ENCODE measurements at regions not wholly inside any gene's neighbourhood (a gene's known extent, or its start where the extent isn't known, plus 50 kb on each side); places are given as distances from the start of the nearest gene placed in this dataset.
"Not testable (repeated sequence)": the region's sequence is repeated elsewhere in the genome, so short reads cannot be mapped to it uniquely, and the experiment has no call there.

DNA sequence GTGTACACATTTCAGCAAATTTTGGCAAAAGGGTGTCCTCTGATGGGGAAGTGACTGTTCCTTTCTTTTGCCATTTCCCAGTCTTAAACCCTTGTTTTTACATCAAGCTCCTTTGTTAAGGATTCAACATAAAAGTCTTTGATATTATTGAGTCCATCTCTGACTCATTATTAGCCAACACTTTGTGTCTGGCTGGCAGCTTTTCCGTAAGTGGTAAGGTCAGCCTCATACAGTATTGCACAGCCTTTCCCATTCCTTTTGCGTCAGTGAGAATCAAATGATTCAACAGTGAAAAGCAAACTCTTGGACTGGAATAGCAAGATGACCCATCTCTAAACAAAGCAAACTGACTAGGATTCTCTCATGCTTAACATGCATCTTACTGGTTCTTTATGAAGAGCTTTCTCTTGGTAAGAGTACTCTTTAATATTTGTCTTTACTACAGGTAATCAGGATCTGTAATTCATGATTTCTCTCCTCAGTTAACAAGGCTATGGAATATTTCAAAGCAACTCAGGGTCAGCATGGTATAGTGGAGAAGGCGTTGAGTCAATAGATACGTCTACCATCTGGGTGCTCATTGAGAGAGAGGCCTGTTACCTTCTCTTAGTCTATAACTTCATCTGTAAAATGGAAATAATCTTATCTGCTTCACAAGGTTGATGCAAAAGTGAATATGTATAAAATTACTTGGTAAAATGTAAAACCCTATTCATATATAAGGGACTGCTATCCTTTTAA, 183.6 kb downstream of the PRL start:
- H3K9me3 Mint-ChIP-seq, result no peaks in the 10 kb centered on the region
- H3K27me3 Mint-ChIP-seq, result peaks cover 2% of the 10 kb centered on the region
- no peaks in the 10 kb centered on the region for H3K36me3 Mint-ChIP-seq (ENCODE audit: low read depth)
- H3K4me1 Mint-ChIP-seq, result no peaks in the 10 kb centered on the region
- H3K4me3 Mint-ChIP-seq, result no peak overlapping the region
- H3K27ac Mint-ChIP-seq, result no peak overlapping the region
- intact Hi-C loops (cut with micrococcal nuclease), result no loop called here
- DNase-seq, result no peak

DNA sequence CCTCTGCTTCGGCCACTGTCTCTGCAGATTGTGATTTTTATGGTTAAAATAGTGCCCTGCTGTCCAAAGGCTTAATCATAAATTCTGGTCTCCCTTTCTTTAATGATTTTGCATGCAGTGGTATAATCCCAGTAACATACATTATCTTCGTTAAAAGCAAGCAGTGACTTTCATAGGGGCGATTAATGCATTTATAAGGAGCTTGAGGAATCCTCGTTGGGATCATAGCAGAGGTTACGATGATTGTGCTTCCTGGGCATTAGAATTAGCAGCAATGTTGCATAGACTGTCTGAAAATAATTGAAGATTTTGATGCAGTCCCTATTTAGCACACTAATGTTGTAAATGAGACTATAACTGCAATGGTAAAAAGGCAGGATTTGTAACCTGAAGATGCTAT, 181.3 kb downstream of the PRL start:
- Mint-ChIP-seq H3K4me1 (no peaks in the 10 kb centered on the region), H3K9me3 (peaks cover 4% of the 10 kb centered on the region), H3K27me3 (peaks cover 2% of the 10 kb centered on the region), H3K36me3 (ENCODE audit: low read depth) (no peaks in the 10 kb centered on the region), H3K4me3 (no peak overlapping the region), H3K27ac (no peak overlapping the region)
- intact Hi-C loops (cut with micrococcal nuclease), result no loop called here
- no peak for DNase-seq

DNA sequence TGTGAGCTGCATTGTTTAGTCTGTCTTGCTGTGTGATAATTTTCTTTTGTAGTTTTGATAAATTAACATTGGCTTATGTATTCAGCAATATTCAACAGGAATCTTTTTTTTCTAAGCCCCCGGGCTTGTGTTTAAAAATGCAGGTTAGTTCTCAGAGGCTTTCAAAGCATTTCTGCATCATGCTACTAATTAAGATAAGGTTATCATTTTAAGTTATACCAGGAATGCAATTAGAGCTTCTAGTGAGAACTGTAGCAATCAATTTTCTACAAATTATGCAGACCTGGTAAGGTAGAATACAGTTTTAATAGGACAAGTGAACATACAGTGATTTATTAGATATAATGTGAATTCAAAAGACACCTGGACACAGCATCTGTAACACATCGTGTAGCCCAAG, 179.2 kb downstream of the PRL start:
- intact Hi-C loops (cut with micrococcal nuclease), result no loop called here
- no peak overlapping the region for H3K27ac Mint-ChIP-seq
- DNase-seq, result no peak
- H3K4me1 Mint-ChIP-seq, result no peaks in the 10 kb centered on the region
- no peak overlapping the region for H3K4me3 Mint-ChIP-seq
- H3K9me3 Mint-ChIP-seq, result peaks cover 4% of the 10 kb centered on the region
- H3K27me3 Mint-ChIP-seq, result peaks cover 2% of the 10 kb centered on the region
- H3K36me3 Mint-ChIP-seq (ENCODE audit: low read depth), result no peaks in the 10 kb centered on the region

DNA sequence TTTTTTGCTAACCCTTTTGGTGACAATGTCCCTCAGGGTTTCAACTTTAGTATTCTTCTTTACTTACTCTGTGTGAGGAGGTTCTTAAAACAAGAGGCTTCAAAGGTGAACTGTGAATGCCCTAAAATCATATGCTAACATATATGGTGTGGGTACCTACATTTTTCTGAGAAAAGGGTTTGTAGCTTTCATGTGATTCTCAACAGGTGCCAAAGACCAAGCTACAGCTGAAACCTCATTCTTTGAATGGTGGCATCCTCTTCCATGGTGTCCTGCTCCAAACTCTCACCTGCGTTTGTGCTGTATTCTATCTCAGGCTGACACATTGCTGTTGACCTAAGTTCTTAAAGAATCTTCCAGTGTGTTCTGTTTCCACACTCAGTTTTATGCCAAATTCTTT, 177.3 kb downstream of the PRL start:
- Mint-ChIP-seq H3K36me3 (ENCODE audit: low read depth) (no peaks in the 10 kb centered on the region), H3K4me1 (no peaks in the 10 kb centered on the region), H3K27me3 (peaks cover 2% of the 10 kb centered on the region), H3K4me3 (no peak overlapping the region), H3K9me3 (peaks cover 4% of the 10 kb centered on the region), H3K27ac (no peak overlapping the region)
- no peak for DNase-seq
- intact Hi-C loops (cut with micrococcal nuclease), result no loop called here

DNA sequence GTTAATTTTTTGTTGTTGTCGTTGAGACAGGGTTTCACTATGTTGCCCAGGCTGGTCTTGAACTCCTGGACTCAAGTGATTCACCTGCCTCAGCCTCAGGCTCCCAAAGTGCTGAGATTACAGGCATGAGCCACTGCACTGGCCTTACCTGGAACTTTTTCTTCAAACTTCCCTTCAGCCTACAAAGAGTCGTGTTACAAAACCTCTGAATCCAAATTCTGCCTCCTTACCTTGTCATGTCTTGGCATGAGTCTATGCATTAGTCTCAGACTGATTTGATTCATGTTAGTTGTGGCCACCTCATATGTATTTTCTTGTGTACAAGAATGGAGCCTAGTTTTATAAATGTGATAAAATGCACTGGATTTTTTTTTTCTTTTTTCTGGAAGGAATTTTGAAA, 172.1 kb downstream of the PRL start:
- Mint-ChIP-seq H3K27ac (no peak overlapping the region), H3K4me1 (no peaks in the 10 kb centered on the region), H3K9me3 (peaks cover 6% of the 10 kb centered on the region), H3K4me3 (no peak overlapping the region), H3K36me3 (ENCODE audit: low read depth) (no peaks in the 10 kb centered on the region), H3K27me3 (no peaks in the 10 kb centered on the region)
- no peak for DNase-seq
- intact Hi-C loops (cut with micrococcal nuclease), result no loop called here

DNA sequence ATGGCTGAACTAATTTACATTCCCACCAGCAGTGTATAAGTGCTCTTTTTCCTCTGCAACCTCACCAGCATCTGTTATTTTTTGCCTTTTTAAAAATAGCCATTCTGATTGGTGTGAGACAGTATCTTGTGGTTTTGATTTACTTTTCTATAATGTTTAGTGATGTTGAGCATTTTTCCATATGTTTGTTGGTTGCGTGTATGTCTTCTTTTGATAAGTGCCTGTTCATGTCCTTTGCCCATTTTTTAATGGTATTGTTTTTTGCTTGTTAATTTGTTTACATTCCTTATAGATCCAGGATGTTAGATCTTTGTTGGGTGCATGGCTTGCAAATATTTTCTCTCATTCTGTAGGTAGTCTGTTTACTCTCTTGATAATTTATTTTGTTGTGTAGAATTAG, 169.9 kb downstream of the PRL start:
- intact Hi-C loops (cut with micrococcal nuclease), result no loop called here
- H3K4me3 Mint-ChIP-seq, result no peak overlapping the region
- H3K9me3 Mint-ChIP-seq, result peaks cover 10% of the 10 kb centered on the region
- H3K27me3 Mint-ChIP-seq, result no peaks in the 10 kb centered on the region
- H3K27ac Mint-ChIP-seq, result no peak overlapping the region
- no peak for DNase-seq
- no peaks in the 10 kb centered on the region for H3K36me3 Mint-ChIP-seq (ENCODE audit: low read depth)
- no peaks in the 10 kb centered on the region for H3K4me1 Mint-ChIP-seq

DNA sequence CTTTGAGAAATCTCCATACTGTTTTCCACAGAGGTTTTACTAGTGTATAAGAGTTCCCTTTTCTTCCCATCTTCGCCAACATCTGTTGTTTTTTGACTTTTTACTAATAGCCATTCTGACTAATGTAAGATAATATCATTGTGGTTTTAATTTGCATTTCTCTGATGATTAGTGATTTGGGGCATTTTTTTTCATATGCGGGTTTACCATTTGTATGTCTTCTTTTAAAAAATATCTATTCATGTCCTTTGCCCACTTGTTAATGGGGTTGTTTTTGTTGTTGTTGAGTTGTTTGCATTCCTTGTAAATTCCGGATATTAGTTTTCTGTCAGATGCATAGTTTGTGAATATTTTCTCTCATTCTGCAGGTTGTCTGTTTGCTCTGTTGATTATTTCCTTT, 167.1 kb downstream of the PRL start:
- Mint-ChIP-seq H3K36me3 (ENCODE audit: low read depth) (no peaks in the 10 kb centered on the region), H3K4me3 (no peak overlapping the region), H3K9me3 (peaks cover 14% of the 10 kb centered on the region), H3K27ac (no peak overlapping the region), H3K4me1 (no peaks in the 10 kb centered on the region), H3K27me3 (no peaks in the 10 kb centered on the region)
- no peak for DNase-seq
- intact Hi-C loops (cut with micrococcal nuclease), result no loop called here

DNA sequence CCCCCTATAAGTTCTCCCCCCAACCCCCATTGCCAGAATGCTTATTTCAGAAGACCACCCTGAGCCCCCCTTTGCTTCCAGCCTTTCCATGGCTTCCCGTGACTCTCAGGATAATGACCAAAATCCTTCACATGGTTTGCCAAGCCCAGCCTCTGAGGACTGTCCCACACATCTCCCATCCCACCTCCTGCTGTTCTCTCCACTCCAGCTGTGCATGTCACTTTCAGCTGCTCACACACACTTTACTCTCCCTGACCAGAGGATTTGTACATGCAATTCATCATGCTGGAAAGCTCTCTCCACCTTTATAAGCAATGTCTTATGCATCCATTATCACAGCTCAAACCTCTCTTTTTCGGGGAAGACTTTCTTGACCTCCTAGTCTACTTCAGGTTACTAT, 164.2 kb downstream of the PRL start:
- Mint-ChIP-seq H3K4me3 (no peak overlapping the region), H3K9me3 (peaks cover 12% of the 10 kb centered on the region)
- intact Hi-C loops (cut with micrococcal nuclease), result no loop called here

DNA sequence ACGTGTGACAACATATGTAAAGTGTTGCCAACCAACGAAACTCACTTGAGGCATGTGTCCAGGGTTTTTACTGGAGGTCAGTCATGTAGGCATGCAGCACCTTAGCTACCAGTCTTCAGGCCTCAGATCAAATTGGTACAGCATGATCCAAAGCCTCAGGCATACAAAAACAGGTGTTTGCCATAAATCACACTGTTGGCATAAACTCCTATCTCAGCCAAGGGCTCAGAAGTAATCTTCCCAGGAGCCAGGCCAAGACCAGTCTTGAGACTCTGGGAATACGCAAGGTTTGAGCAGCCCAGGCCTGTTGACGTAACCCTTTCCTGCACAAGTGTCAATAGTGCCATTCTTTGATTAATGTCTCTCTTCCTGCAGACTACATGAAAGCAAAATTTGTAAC, 163.5 kb downstream of the PRL start:
- H3K27ac Mint-ChIP-seq, result no peak overlapping the region
- DNase-seq, result no peak

More for the DNA sequence above, 164.2 kb downstream of the PRL start:
- H3K4me1 Mint-ChIP-seq, result peaks cover 3% of the 10 kb centered on the region
- no peak for DNase-seq
- H3K27me3 Mint-ChIP-seq, result no peaks in the 10 kb centered on the region
- H3K36me3 Mint-ChIP-seq (ENCODE audit: low read depth), result no peaks in the 10 kb centered on the region
- H3K27ac Mint-ChIP-seq, result no peak overlapping the region

DNA sequence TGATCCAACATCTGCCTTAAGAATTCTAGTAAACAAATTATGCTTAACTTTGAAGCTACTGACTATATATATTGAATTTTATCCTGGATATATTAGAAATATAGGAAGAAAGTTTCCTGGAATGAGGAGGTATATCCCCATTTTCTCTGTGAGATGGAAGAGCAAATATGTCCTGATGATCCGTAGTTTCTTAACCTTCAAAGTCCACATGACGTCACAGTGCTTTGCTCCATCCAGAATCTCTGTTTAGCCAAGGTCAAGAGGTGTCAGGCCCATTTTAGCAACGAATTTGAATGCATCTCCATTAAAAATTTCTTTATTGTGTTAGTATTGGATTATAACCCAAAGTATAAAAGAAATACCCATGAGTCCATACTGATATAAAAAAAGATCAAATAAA, 162.5 kb downstream of the PRL start:
- H3K27ac Mint-ChIP-seq, result no peak overlapping the region
- intact Hi-C loops (cut with micrococcal nuclease), result no loop called here
- H3K4me1 Mint-ChIP-seq, result peaks cover 3% of the 10 kb centered on the region
- no peaks in the 10 kb centered on the region for H3K36me3 Mint-ChIP-seq (ENCODE audit: low read depth)
- H3K27me3 Mint-ChIP-seq, result no peaks in the 10 kb centered on the region
- H3K4me3 Mint-ChIP-seq, result no peak overlapping the region
- no peak for DNase-seq
- H3K9me3 Mint-ChIP-seq, result peaks cover 12% of the 10 kb centered on the region

More for the DNA sequence above, 163.5 kb downstream of the PRL start:
- intact Hi-C loops (cut with micrococcal nuclease), result no loop called here
- H3K27me3 Mint-ChIP-seq, result no peaks in the 10 kb centered on the region
- no peaks in the 10 kb centered on the region for H3K36me3 Mint-ChIP-seq (ENCODE audit: low read depth)
- no peak overlapping the region for H3K4me3 Mint-ChIP-seq
- peaks cover 12% of the 10 kb centered on the region for H3K9me3 Mint-ChIP-seq
- H3K4me1 Mint-ChIP-seq, result peaks cover 3% of the 10 kb centered on the region

DNA sequence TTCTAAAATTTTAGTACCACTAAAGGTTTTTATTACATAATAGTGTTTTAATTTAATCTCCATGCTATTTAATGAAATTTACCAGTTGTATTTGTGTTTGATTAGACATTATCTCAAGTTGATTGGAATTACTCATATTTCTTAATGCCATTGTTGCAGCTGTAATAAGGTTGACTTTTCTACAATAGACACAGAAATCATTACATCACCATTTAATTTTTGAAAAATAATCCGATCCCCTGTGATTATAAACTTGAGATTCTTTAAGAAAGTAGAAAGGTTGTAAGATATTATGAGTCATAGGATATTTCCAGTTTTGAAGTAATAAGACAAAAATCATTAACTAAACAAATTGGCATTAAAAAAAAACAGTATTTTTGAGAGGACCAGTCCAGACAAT, 161.4 kb downstream of the PRL start:
- no peaks in the 10 kb centered on the region for H3K27me3 Mint-ChIP-seq
- no peaks in the 10 kb centered on the region for H3K36me3 Mint-ChIP-seq (ENCODE audit: low read depth)
- H3K4me3 Mint-ChIP-seq, result no peak overlapping the region
- intact Hi-C loops (cut with micrococcal nuclease), result no loop called here
- peaks cover 3% of the 10 kb centered on the region for H3K4me1 Mint-ChIP-seq
- H3K27ac Mint-ChIP-seq, result no peak overlapping the region
- H3K9me3 Mint-ChIP-seq, result peaks cover 12% of the 10 kb centered on the region
- DNase-seq, result no peak

DNA sequence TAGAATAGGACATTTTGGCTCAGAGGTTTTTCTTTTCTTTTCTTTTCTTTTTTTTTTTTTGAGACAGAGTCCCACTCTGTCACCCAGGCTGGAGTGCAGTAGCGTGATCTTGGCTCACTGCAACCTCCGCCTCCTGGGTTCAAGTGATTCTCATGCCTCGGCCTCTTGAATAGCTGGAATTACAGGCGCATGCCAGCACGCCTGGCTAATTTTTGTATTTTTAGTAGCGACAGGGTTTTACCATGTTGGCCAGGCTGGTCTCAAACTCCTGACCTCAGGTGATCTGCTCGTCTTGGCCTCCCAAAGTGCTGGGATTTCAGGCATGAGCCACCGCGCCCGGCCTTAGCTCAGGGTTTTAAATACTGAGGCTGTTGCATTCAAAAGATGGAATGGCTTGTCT, 156.1 kb downstream of the PRL start:
- H3K9me3 Mint-ChIP-seq; H3K36me3 Mint-ChIP-seq (ENCODE audit: low read depth); H3K27me3 Mint-ChIP-seq; H3K27ac Mint-ChIP-seq; intact Hi-C loops (cut with micrococcal nuclease); DNase-seq; H3K4me1 Mint-ChIP-seq; H3K4me3 Mint-ChIP-seq: not testable (repeated sequence)

DNA sequence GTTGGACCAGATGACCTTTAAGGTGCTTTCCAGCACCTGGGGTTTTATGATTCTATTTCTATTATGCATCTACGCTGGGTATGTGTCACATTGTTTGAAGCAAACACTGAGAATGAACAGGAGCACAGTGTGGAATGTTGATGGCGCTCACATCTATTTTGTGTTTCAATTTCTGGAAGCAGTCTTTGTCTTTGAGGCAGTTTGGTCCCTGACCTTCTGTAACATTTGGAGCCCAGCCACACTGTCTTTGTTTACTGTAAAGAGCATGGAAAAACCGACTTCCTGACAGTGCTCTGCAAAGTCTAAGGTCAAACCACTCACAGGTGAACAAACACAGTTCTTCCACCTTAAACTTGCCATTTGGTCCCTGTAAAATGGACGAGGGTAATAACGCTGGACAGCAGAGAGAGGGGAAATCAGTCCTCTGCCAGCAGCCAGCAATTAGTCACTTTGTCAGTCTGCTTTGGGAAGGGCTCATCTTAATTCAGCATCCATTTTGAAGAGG, 155.5 kb downstream of the PRL start:
- no peaks in the 10 kb centered on the region for H3K9me3 Mint-ChIP-seq
- H3K27me3 Mint-ChIP-seq, result peaks cover 13% of the 10 kb centered on the region
- peaks cover 6% of the 10 kb centered on the region for H3K4me1 Mint-ChIP-seq
- H3K27ac Mint-ChIP-seq, result no peak overlapping the region
- no peak for DNase-seq
- peaks cover 2% of the 10 kb centered on the region for H3K36me3 Mint-ChIP-seq (ENCODE audit: low read depth)
- intact Hi-C loops (cut with micrococcal nuclease), result no loop called here
- H3K4me3 Mint-ChIP-seq, result no peak overlapping the region

DNA sequence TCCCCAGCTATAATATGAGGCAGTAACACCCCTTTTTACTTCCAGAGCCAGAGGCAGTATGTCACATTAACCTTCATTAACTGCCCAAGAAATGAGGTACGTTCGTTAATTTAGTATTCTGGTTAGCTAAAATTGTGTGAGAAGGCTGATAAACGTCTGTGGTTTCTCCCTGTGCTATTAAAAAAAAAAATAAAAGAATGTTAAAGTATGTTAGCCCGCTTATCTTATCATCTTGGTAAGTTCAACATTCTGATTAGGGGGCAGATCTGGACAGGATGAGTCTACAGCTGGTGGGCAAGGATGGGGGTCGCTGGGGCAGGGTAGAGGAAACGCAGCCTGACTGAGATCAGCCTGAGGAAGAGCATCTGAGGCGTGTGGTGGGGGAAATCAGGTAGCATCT, 154.0 kb downstream of the PRL start:
- DNase-seq, result no peak
- H3K27ac Mint-ChIP-seq, result no peak overlapping the region
- H3K4me3 Mint-ChIP-seq, result no peak overlapping the region
- H3K27me3 Mint-ChIP-seq, result peaks cover 25% of the 10 kb centered on the region
- no peaks in the 10 kb centered on the region for H3K9me3 Mint-ChIP-seq
- intact Hi-C loops (cut with micrococcal nuclease), result no loop called here
- peaks cover 2% of the 10 kb centered on the region for H3K36me3 Mint-ChIP-seq (ENCODE audit: low read depth)
- H3K4me1 Mint-ChIP-seq, result peaks cover 8% of the 10 kb centered on the region

DNA sequence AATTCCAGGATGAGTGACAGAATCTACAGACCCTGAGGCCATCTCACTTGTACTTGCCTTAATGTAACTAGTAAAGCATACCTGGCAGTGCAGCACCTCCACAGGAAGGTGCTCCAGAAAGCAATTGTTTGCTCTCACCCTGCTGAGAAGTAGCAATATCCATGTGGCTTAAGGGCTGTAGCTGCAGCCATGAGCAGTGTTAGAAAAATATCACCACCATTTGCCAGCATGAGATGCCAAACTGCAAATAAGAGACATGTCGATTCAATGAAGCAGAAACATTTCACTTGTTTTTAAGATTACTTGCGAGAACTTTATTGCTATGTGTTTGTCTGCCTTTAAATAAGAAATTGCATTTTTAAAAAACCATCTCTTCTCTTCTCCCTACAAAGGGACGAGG, 151.5 kb downstream of the PRL start:
- Mint-ChIP-seq H3K27ac (no peak overlapping the region), H3K4me1 (peaks cover 10% of the 10 kb centered on the region), H3K36me3 (ENCODE audit: low read depth) (peaks cover 2% of the 10 kb centered on the region), H3K27me3 (peaks cover 40% of the 10 kb centered on the region), H3K4me3 (no peak overlapping the region), H3K9me3 (no peaks in the 10 kb centered on the region)
- DNase-seq, result no peak
- intact Hi-C loops (cut with micrococcal nuclease), result loop anchor here (5.0 kb wide), 1 partner anchor 553 kb away; the partner anchor contains the start of gene SOX4
